ENCODE measurements at regions not wholly inside any gene's neighbourhood (a gene's known extent, or its start where the extent isn't known, plus 50 kb on each side); places are given as distances from the start of the nearest gene placed in this dataset.

DNA sequence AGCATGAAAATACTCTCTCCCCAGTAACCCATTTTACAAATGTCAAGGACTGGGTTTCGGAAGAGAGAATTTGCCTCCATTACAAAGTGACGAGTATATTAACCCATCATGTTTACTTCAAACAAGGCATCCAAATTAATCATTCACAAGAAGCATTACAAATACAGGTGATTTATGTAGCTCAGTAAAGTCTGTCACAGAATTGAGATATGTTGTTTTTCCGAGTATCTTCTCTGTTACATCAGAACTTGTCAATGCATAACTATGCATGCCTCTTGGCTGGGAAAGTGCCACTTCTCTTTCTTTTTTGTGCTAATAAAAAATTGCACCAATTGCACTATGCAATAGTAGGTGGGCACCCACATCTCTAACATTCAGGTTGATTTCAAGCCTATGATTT, 158.2 kb downstream of the AREG start:
- DNase-seq (ENCODE audit: low spot score) = no peak
- intact Hi-C loops (cut with DNase I) = no loop called here

DNA sequence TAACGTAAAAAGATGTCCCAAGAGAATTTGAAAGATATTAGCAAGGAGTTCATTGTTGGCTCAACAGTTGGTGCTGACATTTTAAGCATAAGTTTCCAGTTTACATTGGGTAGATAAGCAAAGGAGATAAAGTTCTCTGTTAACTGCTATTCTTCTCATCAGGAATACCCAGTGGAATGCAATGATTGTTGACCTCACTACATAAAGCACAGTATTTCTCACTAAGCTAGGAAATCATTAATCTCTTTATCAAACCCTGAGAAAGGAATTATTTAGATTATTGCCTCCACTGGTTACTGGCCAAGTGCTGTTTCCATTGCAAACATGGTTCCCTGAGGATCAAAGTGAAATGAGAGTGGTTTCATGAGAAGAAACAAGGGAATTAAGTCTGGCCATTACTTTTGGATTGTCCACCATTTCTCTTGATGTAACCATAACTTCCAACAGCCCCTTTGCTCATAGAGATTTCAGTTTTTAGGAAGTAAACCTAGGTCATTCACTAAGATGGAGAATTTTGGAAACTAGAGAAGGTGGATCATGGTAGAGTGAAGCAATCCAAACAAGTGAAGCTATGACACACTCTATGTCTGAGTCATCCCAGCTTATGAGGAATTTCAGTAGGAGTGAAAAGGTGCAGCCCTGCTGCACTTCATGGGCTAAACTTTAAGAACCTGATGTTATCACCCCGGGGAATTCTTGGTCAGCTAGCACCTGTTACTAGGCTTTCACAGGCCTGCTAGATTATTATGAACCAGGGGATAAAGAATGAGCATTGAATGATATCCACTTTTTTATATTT, 163.4 kb downstream of the AREG start:
- intact Hi-C loops (cut with DNase I) = no loop called here
- DNase-seq (ENCODE audit: low spot score) = no peak

DNA sequence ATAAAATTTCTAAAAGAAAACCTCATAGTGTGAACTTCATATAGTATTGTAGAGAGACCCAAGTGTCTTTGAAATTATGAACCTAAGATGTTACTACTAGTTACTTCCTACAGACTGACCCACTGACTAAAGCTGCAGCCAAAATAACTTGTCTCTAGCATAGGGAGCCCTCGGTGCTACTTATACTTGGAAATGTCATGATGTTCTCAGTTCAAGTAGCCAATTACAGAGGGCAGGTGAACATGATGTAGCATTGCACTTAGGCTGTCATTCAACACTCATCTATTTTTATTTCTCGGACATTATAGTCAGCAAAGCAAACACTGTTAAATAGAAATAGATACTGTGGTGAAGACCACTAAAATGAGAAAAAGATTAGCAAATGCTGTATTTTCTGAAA, 165.6 kb downstream of the AREG start:
- DNase-seq (ENCODE audit: low spot score) = no peak
- intact Hi-C loops (cut with DNase I) = no loop called here

DNA sequence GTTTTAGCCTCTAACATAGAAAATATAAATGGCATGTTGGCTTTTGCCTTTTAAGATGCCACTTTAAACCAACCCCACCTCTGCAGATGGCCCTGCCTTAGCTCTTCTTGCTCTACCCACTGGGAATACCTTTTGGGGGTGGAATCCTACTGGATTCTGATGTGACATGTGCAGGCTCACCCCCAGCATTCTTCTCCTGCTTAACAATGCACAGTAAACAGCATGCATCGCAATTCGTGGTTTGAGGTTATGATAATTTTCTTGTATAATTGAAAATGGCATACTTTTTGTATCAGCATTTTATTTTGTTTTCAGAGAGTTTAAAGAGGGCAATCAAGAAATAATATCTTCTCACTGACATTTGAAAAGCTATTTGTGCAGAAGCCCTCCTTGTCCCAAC, 167.9 kb downstream of the AREG start:
- no peak for DNase-seq (ENCODE audit: low spot score)
- intact Hi-C loops (cut with DNase I) = no loop called here

DNA sequence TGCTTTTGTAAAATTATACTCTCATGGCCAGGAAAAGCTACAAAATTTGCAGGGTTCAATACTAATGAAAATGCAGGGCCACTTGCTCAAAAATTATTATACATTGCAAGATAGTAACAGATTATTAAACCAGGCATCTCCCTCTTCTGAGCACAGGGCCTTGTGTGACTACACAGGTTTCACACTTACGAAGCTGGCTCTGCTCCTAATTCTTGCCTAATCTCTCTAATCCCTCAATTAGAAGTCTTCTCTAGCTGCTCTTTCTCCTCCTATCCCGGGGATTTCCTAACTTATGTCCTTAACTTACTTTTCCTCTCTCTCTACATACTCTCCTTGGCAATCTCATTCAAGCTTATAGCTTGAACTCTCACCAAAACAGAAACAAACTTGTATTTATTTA, 168.3 kb downstream of the AREG start:
- intact Hi-C loops (cut with DNase I) = no loop called here
- no peak for DNase-seq (ENCODE audit: low spot score)

DNA sequence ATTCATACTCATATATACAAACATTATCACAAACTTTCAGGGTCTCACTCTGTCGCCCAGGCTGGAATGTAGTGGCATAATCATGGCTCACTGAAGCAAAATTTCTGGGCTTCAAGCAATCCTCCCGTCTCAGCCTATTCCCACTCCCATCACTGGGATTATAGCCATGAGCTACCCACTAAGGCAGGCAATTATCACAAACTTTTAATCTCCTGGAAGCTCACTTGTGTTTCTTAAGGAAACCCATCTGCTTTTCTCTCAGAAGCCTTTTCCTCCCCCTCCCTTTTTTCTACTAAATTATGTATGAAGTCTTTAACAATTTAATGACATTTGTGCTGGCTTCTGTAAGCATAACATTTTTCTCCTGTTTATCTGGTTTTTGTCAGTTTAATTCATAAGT, 170.5 kb downstream of the AREG start:
- intact Hi-C loops (cut with DNase I) = no loop called here

DNA sequence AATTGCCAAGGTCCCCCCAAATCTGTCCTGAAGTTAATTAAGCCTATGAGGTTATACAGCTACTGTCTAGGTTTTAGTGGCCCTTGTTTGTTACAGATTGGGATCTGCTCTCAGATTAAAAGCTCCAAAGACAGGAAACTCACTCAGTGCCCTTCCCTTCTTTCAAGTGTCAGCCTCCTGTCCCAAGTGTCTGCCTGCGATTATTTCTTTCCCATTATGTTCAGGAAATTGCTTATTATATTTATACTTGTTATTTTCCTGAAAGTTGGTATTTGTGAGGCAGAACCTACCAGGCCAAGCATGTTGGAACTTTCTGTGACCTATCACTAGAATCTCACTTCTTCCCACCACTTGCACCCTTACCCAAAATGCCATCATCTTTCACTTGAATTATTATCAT, 173.2 kb downstream of the AREG start:
- no peak for DNase-seq (ENCODE audit: low spot score)

More for the DNA sequence above, 170.5 kb downstream of the AREG start:
- DNase-seq (ENCODE audit: low spot score) = no peak

DNA sequence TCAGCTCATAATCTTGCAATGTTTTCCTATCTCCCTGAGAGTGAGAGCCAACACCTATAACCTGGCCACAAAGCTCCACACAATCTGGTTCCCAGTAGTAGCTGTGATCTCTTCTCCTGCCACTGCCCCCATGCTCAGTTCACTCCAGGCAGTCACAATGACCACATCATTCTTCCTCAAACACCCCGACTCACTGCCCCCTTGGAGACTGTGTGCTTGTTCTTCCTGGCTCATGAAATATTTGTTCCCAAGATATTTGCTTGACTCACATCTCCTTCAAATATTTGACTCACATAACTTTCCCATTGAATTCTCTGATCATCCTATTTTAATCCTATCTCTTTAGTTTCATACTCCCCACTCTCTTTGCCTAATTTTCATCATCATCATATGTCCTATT, 173.7 kb downstream of the AREG start:
- intact Hi-C loops (cut with DNase I) = no loop called here
- DNase-seq (ENCODE audit: low spot score) = no peak

More for the DNA sequence above, 173.2 kb downstream of the AREG start:
- intact Hi-C loops (cut with DNase I) = no loop called here

DNA sequence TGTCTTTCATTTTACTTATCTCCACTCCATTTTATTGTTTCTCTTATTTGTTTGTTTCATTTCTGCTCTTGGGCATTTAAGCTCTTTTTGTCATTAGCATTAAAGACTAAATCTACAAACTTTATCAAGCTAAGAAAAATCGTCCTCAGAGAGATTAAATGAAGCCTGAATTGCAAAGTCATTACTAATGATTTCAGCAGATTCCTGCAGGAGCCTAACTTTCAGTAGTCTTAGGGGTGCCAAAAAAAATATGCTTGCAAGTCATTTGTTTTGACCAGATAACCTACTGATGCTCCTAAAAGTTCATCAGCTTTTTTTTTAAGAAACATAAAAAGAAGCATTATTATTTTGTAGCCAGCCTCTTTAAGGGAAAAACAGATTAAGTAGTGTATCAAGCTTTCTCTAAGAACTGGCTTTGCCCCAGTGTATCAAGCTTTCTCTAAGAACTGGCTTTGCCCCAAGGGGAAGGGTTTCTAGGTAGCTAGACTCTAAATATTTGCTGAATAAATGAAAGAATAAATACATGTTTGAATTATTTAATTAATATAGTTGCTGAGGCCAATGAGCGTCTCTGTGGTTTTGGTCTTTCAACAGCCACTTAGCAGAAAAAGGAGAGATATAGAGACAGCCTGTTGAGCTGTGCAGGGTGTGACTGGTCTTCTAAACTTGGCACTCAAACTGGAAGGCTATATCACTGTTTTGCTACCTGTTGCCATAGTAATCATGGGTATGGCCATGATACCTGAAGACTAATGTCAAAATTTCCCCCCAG, 174.2 kb downstream of the BTC start:
- intact Hi-C loops (cut with DNase I) = loop anchor here (5.0 kb wide), 1 partner anchor 243 kb away; no protein-coding TSS in a partner anchor

DNA sequence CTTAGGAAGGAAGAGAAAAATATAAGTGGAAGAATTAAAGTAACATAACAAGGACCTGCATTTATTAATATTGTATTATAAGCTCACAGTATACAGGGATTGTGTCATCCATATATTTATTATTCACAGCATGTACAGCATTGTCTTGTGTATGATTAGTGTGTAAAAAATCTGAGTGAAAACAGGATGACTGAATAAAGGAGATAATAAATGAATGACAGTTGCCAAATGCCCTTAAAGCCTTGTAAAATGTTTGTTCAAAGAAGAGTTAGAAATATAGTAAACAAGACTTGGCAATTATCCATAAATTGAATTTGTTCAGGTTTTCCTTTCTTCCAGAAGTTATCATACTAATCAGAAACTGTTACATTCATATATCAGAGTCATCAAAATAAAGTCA, 172.7 kb downstream of the BTC start:
- intact Hi-C loops (cut with DNase I) = loop anchor here (5.0 kb wide), 1 partner anchor 244 kb away; no protein-coding TSS in a partner anchor
- no peak for DNase-seq (ENCODE audit: low spot score)

More for the DNA sequence above, 174.2 kb downstream of the BTC start:
- DNase-seq (ENCODE audit: low spot score) = no peak

DNA sequence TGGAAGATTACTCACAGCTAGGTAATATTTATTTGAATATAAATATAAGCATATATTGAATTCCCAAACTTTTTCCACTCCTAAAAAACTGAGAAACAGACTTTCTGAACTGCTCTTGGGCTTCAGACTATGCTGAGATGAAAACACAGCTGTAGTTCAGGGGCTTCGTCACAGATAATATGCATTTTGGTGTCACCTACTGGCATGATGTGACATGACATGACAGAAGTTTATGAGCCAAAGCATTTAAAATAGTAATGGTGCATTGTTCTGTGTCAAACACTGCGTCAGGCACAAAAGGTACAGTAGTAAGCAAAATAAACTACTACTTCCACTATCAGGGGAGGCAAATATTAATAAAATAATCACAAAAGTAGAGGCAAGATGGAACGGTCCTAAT, 171.3 kb downstream of the BTC start:
- no peak for DNase-seq (ENCODE audit: low spot score)
- intact Hi-C loops (cut with DNase I) = loop anchor here (5.0 kb wide), 1 partner anchor 246 kb away; no protein-coding TSS in a partner anchor

DNA sequence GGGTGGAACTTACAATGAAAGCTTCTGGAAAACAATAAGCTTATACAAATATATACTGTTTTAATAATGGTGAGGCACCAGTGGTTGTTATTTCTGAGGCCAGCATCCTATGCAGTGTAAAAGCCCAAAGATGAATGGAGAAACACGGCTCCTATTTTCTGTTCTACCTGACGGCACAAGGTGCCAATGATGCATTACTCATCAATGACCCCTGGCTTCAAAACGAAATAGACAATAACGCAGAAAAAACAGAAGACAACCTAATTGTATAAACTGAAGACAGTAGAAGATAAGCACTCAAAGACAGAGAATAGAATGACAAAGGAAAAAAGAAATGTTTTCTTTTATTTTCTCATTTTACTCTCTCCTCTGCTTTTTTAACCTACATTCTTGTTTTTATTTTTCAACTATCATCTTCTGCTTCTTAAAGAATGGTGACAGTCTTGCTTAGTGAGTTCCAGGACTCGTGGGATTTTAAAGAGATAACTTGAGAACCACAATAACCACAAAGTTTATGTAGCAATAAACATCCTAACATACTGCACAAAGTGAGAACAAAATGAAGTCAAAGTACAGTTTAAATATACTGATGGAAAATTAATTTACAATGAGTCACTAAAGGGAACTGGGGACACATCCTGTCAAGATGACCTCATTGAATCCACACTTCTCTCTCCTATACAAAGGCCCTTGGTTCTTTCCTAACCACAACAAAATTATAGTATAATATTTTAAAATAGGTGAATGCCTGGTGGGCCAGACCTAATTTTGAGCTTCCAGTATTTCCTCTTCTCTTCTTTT, 169.8 kb downstream of the BTC start:
- intact Hi-C loops (cut with DNase I) = loop anchor here (5.0 kb wide), 1 partner anchor 247 kb away; no protein-coding TSS in a partner anchor
- no peak for DNase-seq (ENCODE audit: low spot score)

DNA sequence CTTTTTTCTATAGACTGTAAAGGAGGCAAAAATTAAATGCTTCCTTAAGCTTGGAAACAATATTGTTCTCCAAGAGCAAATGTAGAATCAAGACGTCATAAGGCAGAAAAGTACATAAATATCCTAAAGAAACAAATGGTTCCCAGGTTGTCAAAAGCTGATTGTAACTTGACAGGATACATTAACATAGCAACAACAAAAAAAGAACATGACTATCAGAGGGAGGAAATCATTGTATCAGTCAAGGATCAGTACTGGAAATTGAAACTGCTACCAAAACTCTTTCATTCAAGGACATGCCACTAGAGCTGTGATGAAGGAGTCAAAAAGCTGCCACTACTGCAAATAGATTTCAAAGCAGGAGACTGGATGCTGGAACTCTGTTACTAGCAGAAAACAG, 168.3 kb downstream of the BTC start:
- intact Hi-C loops (cut with DNase I) = no loop called here
- DNase-seq (ENCODE audit: low spot score) = no peak

DNA sequence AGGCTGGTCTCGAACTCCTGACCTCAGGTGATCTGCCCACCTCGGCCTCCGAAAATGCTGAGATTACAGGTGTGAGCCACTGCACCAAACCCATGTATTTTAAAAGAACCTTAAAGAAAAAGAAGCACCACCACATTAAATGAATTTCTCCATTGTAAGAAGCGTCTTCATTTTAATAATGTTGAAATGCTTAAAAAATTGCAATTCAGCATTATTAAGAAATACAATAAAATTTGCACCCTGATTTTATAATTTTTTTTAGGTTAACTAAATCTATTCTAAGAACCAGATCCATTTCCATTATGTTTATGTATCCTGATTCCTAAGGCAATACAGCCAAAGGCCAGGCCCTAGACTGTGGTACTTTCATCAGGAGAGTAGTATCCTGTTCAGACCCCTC, 167.2 kb downstream of the BTC start:
- DNase-seq (ENCODE audit: low spot score) = no peak
- intact Hi-C loops (cut with DNase I) = no loop called here

DNA sequence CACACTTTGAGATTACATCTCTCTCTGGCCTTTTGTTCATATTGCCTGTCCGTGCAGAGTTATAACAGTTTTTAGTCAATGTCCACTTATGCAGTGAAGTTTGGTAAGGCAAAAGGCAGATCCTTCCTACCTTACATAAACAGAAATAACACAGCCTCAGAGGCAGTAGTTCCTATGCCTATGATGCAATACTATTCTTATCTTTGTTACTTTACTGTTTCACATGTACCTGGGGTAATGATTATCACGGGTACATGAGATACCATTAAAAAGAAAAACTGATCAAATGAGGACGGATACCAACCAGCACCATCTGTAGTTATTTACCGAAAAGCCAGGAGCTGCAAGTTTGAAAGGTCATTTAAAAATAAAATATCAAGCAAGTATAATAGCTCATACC, 166.8 kb downstream of the BTC start:
- no peak for DNase-seq (ENCODE audit: low spot score)
- intact Hi-C loops (cut with DNase I) = no loop called here

DNA sequence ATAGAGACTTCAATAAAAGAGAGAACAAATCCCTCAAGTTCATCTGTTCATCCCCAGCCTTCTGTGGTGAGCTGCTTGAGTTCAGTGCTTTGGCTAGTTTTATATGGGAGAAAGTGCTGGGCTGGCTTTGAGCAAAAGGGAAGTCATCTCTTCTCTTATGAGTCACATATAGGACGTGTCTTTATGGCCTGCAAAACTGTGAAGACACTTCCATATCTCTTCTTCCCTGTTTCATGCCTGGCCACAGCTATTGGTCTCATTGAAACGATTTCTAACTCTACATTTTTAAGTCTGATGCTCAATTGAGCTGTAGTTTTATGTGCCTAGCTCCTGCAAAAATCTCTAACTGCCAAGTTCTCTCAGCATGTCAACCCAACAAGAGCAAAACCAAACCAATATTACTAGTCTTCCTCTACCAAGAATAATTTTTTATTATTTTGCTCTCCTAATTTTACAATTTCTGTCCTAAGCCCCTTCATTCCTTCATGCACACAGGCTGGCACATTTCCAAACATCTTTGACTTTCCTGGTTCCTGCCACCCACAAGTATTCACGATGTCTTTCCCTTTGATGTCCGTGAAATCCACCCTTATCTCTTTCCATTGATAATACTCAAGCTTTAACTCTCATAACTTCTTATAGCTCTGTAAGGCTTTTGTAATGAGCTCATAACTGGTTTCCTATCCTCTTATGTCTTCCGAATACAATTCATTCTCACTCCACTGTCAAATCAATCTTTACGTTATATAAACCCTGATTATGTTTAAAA, 165.3 kb downstream of the BTC start:
- intact Hi-C loops (cut with DNase I) = no loop called here
- DNase-seq (ENCODE audit: low spot score) = no peak

DNA sequence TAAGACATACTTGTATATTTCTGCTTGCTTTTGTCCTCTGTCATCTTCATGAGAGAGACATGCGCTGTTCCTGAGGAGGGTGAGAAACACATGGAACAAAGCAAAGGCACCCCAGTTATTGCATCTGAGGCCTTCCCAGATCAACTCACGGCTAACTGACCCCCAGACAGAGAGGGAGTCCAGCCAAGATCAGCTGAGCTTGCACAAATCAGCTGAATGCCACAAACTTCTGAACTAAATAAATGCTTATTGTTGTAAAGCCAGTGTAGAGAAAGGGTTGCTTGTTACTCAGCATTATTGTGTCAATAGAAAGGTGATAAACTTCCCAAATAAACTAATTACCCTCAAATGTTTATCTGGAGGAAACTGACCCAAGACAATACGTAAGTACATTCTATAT, 163.8 kb downstream of the BTC start:
- intact Hi-C loops (cut with DNase I) = no loop called here
- no peak for DNase-seq (ENCODE audit: low spot score)

DNA sequence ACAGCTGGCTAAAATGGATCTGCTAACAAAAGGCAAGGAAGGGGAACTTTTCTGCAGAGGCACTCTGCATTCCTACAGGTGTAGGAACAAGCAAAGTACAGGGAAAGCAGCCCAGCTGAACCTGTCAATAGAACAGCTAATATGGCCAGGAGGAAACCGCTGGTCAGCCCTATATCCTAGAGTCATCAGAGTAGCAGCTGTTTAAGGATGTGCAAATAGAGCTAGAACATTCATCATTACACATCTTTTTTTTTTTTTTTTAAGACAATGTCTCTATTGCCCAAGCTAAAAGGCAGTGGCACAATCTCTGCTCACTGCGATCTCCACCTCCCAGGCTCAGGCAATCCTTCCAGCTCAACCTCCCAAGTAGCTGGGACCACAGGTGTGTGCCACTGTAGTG, 163.0 kb downstream of the BTC start:
- intact Hi-C loops (cut with DNase I) = no loop called here
- no peak for DNase-seq (ENCODE audit: low spot score)

DNA sequence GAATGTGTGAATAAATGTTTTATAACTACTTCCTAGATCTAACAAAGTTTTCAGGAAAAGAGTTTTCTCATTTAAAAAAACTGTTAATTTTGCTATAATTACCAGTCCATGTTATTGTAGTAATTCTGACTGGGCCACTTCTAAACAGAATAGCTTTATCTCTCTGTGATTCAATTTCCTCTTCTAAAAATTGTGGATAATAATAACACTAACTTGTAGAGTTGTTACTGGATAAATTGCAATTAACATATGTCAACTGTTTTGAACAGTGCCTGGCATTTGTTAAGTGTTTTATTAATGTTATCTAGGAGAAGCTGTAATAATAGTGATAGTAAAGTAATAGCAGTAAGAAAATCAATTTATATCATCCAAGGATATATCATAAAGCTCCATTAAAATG, 162.3 kb downstream of the BTC start:
- no peak for DNase-seq (ENCODE audit: low spot score)
- intact Hi-C loops (cut with DNase I) = no loop called here

Measured in cardiac septum (tissue), 1 donor.